ENCODE measurements at regions not wholly inside any gene's neighbourhood (a gene's known extent, or its start where the extent isn't known, plus 50 kb on each side); places are given as distances from the start of the nearest gene placed in this dataset.

- TF ChIP-seq POLR2AphosphoS5 (IDR thresholded peaks at IDR 0.05; ENCODE audit: insufficient read depth in 1 of 2, low read depth in 1 of 2): no peak
- TF ChIP-seq, protein P1, sequence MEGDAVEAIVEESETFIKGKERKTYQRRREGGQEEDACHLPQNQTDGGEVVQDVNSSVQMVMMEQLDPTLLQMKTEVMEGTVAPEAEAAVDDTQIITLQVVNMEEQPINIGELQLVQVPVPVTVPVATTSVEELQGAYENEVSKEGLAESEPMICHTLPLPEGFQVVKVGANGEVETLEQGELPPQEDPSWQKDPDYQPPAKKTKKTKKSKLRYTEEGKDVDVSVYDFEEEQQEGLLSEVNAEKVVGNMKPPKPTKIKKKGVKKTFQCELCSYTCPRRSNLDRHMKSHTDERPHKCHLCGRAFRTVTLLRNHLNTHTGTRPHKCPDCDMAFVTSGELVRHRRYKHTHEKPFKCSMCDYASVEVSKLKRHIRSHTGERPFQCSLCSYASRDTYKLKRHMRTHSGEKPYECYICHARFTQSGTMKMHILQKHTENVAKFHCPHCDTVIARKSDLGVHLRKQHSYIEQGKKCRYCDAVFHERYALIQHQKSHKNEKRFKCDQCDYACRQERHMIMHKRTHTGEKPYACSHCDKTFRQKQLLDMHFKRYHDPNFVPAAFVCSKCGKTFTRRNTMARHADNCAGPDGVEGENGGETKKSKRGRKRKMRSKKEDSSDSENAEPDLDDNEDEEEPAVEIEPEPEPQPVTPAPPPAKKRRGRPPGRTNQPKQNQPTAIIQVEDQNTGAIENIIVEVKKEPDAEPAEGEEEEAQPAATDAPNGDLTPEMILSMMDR (IDR thresholded peaks at IDR 0.05): no peak
Measured at GRCh38 chr11:31865606-31866300, 54.6 kb upstream of the PAX6 start.

Data from vagina (tissue), 2 donors.